ENCODE measurements at regions not wholly inside any gene's neighbourhood (a gene's known extent, or its start where the extent isn't known, plus 50 kb on each side); places are given as distances from the start of the nearest gene placed in this dataset.

GRCh38 chr2:18496516-18496915, 63.9 kb downstream of the RDH14 start:
- TF ChIP-seq CTCF (conservative IDR thresholded peaks at IDR 0.05; ENCODE audit: control insufficient read depth, insufficient read depth, low read depth, low read length) = no peak
- no peak for DNase-seq (ENCODE audit: low read depth)
- no peak overlapping the region for H3K4me3 ChIP-seq (ENCODE audit: control insufficient read depth, low read depth, low read length)

- no peak overlapping the region for H3K4me3 ChIP-seq (ENCODE audit: control insufficient read depth, low read depth, low read length)
- DNase-seq (ENCODE audit: low read depth) = no peak
- no peak for TF ChIP-seq CTCF (conservative IDR thresholded peaks at IDR 0.05; ENCODE audit: control insufficient read depth, insufficient read depth, low read depth, low read length)
These were observed 65.4 kb downstream of the RDH14 start for GRCh38 chr2:18495058-18495457.

- no peak overlapping the region for H3K4me3 ChIP-seq (ENCODE audit: control insufficient read depth, low read depth, low read length)
- TF ChIP-seq CTCF (conservative IDR thresholded peaks at IDR 0.05; ENCODE audit: control insufficient read depth, insufficient read depth, low read depth, low read length) = no peak
- peak; percentile 21 for DNase-seq (ENCODE audit: low read depth)
These were observed 67.7 kb downstream of the RDH14 start for GRCh38 chr2:18492721-18493120.

GRCh38 chr2:18491577-18491976, 68.9 kb downstream of the RDH14 start:
- DNase-seq (ENCODE audit: low read depth) = no peak
- TF ChIP-seq CTCF (conservative IDR thresholded peaks at IDR 0.05; ENCODE audit: control insufficient read depth, insufficient read depth, low read depth, low read length) = no peak

GRCh38 chr2:18490901-18491300, 69.6 kb downstream of the RDH14 start:
- TF ChIP-seq CTCF (conservative IDR thresholded peaks at IDR 0.05; ENCODE audit: control insufficient read depth, insufficient read depth, low read depth, low read length) = no peak
- DNase-seq (ENCODE audit: low read depth) = no peak
- H3K4me3 ChIP-seq (ENCODE audit: control insufficient read depth, low read depth, low read length) = no peak overlapping the region

More at GRCh38 chr2:18491577-18491976, 68.9 kb downstream of the RDH14 start:
- no peak overlapping the region for H3K4me3 ChIP-seq (ENCODE audit: control insufficient read depth, low read depth, low read length)

- no peak for DNase-seq (ENCODE audit: low read depth)
- TF ChIP-seq CTCF (conservative IDR thresholded peaks at IDR 0.05; ENCODE audit: control insufficient read depth, insufficient read depth, low read depth, low read length) = no peak
- no peak overlapping the region for H3K4me3 ChIP-seq (ENCODE audit: control insufficient read depth, low read depth, low read length)
These were observed 73.1 kb downstream of the RDH14 start for GRCh38 chr2:18487106-18487913.

All from fibroblast of mammary gland (primary cell).